Heart left ventricle (tissue), 13 donors: ENCODE measurements at regions not wholly inside any gene's neighbourhood (a gene's known extent, or its start where the extent isn't known, plus 50 kb on each side); places are given as distances from the start of the nearest gene placed in this dataset.

ENCODE experiments used
- CTCF ChIP-seq, 12 donors: fragments of 200-600 bp; sonication (generic) in 4 of 12; IDR thresholded peaks; one replicate each; pipeline versions ENCODE4 v1.5.0 to v1.8.0; 2018 to 2022; ENCODE audit warnings: antibody characterized with exemption in 12 of 12, mild to moderate bottlenecking in 5 of 12
- POLR2A ChIP-seq, 2 donors: fragments of 450-650 bp; IDR thresholded peaks; one replicate each; pipeline ENCODE4 v1.6.1; 2017; ENCODE audit warnings: antibody characterized with exemption in 2 of 2, mild to moderate bottlenecking in 2 of 2, moderate library complexity in 2 of 2
- donor health status: ischemic (EF 13 %, LVEDD 7.1; RV severe dilation, severe dysfunction).
- donor health status: DM: no; HTN: yes; CAD: no.
- donor health status: DM: no; HTN: no; CAD: no.
- donor health status: ischemic (EF 25% LVEDD 6.9; RV normal size, moderate dysfunction).
- donor health status: ischemic (EF 25% LVEDD 5.7; RV mildly dilated, moderate dysfunction).
- donor health status: ischemic (EF 35%, LVEDD 5.7; RV mildly dilated, moderate dysfunction).
- donor health status: nonischemic (EF 11% LVEDD 7.7; RV severe dilation, severe dysfunction).
- donor health status: DM: yes; HTN: yes; CAD: no.
- donor health status: PGD.
- donor health status: ischemic (EF 29% LVEDD 5.4; RV normal size, mild dysfunction).
- donor health status: nonischemic (EF 23%, LVEDD 6.1; RV moderate dilation, normal function).

GRCh38 chr4:159540038-159540437 lies 437.2 kb downstream of the RAPGEF2 start:
- no peak for TF ChIP-seq CTCF (IDR thresholded peaks at IDR 0.05)
- no peak for TF ChIP-seq POLR2A (IDR thresholded peaks at IDR 0.05)
